HG02973 (cell line): ENCODE measurements at regions not wholly inside any gene's neighbourhood (a gene's known extent, or its start where the extent isn't known, plus 50 kb on each side); places are given as distances from the start of the nearest gene placed in this dataset.
"Not testable (repeated sequence)": the region's sequence is repeated elsewhere in the genome, so short reads cannot be mapped to it uniquely, and the experiment has no call there.

Source experiments
- ATAC-seq: cut with Tn5 transposase; IDR thresholded peaks from one replicate; pipeline ENCODE4 v1.9.1; 2021; ENCODE audit warnings: moderate library complexity; ENCODE audit not compliant: unreplicated experiment

DNA sequence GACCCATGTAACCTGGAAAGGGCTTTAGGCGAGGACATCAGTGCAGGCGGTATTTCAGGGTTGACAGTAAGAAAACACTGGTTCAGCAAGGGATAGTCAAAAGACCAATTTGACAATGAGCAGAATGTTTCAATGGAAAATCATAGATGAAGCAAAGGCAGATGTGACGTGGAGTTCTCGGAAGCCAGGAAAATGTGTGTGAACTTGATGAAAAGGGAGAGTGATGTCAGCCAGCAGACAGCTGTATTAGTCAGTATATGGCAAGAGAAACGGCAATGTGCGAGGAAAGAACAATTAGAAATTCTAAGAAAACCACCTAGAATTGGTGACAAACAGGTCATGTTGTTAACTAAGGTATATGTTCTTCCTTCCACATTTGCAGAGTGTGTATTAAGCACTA is 503.9 kb upstream of the DAB2 start:
- no peak for ATAC-seq

DNA sequence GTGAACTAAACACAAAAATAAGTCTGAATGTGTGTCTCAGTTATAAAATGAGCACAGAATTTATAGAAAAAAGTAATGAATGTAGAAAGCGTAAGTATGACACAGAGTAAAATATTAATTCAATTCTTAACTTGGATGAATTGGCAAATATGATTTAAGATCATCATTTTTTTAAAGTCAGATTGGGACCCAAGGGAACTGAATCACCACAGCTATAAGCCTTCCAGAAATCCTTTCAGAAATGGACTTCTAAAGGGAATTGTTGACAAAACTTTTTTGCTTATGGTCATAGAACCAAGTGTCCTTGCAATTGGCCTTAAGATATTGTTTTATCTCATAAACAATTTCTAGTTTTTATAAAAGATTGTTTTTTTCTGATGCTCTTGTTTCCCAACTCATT is 495.1 kb upstream of the DAB2 start:
- no peak for ATAC-seq

DNA sequence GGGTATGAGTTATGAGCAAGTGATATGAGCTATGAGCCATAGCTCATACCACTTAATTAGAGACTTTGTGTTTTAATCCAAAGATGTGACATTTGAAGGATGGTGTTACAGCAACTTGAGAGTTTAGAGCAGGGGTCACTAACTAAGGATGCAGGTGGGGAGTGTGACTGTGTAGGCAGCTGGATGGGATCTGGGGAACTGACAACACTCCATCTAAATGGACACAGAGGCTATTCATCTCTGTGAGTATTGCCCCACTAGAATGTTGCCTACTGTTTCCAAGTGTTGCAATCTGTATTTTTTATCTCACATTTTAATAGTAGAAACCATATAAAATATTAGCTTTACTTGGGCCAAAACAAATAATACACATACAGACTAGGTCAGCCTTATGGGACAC is 488.1 kb upstream of the DAB2 start:
- ATAC-seq, result no peak

DNA sequence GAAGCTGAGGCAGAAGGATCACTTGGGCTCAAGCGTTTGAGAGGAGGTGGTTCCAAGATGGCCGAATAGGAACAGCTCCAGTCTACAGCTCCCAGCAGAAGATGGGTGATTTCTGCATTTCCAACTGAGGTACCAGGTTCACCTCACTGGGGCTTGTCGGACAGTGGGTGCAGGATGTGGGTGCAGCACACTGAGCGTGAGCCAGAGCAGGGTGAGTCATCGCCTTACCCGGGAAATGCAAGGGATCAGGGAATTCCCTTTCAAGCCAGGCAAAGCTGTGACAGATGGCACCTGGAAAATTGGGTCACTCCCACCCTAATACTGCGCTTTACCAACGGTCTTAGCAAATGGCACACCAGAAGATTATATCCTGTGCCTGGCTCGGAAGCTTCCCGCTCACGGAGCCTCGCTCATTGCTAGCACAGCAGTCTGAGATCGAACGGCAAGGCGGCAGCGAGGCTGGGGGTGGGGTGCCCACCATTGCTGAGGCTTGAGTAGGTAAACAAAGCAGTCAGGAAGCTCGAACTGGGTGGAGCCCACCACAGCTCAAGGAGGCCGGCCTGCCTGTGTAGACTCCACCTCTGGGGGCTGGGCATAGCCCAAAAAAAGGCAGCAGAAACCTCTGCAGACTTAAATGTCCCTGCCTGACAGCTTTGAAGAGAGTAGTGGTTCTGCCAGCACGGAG is 482.6 kb upstream of the DAB2 start:
- ATAC-seq, result not testable (repeated sequence)

DNA sequence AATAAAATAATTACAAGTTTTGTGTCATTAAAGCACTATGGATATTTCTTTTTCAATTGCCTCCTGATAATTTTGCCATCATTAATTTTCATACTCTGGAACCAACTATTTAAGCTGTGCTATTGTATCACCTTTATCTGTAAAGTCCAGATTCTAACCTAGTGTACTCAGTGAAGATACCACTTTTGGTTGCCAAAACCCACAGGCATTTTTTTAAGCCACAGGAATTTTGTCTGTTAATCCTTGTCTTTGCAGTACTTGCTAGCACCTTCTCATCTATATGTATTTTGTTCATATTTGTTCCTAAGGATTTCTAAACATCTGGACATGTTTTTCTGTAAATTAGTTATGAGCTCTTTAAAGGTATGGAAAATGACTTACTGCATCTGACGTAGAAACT is 481.4 kb upstream of the DAB2 start:
- ATAC-seq, result no peak

DNA sequence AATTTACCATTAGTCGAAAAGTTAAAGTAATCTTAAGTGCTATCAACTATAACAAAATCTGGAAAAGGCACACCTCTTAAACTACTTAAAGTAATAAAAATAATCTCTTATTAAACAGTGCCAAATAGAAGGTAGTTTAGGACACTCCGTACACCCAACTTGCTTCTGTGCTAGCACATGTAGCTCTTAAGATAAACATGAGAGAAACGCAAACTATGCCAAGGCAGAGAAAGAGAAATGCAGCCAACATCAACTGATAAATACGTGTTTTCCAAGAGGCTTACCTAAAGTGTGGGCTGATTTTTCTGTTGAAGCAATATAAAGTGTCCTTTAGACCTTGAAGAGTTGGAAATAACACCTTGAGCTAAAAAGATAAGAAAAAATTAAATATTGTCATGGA is 480.6 kb upstream of the DAB2 start:
- no peak for ATAC-seq

DNA sequence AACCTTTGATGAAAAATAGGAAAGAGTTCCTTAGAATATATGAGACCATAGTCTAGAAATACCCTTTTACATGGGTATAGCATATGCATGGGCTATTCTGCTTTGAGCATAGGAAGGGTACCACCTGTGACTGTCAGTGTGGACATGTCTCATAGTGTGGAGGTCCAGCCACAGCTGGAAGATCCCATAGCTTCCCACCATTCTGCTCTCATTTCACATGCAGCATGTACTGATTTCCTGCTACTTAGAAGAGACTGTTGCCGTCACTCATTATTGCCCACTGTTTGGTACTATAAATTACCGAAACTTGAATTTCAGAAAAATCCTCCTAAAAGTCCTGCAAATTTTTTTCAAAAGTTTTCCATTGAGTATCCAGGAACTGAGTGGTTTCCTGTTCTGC is 477.8 kb upstream of the DAB2 start:
- no peak for ATAC-seq

DNA sequence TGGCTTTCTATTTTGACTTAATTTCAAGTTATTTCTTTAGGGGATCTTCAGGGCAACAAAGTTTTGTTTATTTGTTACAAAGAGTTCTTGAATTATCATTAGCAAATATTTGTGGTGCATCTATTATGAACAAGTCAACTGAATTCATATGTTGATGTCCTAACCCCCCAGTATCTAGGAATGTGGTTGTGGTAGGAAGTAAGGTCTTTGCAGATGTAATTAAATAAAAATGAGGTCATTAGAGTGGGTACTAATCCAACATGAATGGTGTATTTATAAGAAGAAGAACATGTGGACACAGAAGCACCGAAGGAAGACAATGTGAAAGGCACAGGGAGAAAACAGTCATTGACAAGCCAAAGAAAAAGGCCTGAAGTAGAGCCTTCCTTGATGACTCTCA is 474.0 kb upstream of the DAB2 start:
- no peak for ATAC-seq

DNA sequence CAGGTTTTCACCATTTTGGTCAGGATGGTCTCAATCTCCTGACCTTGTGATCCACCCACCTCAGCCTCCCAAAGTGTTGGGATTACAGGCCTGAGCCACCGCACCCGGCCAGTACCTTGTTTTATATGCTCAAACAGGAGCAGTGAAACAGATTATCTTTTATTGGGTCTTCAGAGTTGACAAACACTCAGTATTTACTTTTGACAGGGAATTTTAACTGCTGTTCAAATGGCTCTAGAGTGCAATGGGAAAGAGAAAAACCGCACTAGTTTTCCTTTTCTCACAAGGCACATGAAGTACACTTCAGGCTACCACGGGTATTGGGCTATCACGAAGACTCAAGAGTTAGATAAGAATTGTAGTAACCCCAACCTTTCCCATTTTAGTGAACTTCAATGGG is 471.9 kb upstream of the DAB2 start:
- no peak for ATAC-seq

DNA sequence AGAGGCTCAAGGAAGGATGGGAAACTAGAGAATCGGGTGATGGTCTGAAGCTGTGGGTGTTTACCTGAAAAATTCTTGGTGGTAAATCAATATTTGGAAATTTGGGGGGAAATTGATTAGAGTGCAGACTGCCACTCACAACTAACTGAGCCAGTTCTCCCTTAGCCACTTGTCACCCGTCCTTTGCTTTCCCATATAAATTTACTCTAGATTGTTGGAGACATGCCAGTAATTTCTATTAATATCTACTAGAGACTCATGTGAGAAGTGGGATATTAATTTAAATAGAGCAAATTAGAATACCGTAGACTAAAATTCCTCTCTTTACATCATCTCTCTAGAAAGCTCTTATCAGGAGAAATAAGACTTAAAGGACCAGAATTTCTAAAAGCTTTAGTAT is 471.3 kb upstream of the DAB2 start:
- ATAC-seq, result no peak

DNA sequence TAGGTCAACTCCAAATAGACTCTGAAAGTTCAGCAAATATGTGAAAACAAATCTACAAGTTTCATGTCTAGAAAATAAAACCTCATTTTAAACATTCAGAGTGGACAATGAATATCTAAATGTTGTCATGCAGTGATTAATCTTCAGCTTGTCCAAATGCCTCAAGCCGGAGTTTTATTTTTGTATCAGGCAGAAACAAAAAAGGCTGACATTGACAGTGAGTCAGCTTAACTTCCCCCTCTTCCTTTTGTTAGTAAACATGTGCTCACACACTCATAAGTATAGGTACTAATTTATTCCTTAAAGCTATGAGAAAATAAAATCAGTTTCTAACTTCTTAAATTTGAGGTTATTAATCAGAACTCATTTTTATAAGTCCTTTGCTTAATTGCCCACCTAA is 467.9 kb upstream of the DAB2 start:
- no peak for ATAC-seq

DNA sequence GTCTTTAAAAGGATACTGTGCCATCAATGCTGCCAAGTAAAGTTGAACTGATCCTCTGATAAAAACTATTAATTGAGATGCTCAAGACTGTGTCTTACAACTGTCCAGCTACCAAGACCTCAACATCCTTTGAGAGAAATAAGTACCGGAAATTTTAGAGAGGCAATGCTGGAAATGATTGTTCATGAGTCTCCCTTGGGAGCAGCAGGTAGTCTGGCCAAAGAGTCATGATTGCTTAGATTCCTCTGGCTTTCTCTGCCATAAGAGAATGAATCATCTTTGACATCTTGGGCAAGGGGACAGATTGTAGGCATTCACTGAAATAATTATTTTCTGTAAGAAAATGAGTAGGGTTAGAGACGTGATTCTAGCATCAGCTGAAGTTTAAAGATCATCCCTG is 466.6 kb upstream of the DAB2 start:
- no peak for ATAC-seq

DNA sequence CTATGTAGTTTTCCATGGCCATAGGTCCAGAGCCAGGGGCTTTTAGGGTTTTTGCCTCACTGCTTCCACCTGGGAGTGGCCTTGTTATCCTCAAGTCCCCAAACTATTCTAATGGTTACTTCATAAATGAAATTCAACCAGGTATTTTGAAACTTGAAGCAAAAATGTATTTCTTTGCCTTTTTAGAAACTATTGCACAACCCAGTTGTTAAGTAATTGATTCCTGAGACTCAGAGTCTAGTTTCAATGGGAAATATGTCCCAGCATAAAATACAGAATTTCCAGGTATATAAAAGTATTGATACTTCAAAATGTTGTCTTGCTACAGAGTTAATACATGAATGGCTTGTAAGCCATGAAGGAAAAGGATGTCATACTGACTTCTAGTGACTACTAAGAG is 456.2 kb upstream of the DAB2 start:
- ATAC-seq, result no peak

DNA sequence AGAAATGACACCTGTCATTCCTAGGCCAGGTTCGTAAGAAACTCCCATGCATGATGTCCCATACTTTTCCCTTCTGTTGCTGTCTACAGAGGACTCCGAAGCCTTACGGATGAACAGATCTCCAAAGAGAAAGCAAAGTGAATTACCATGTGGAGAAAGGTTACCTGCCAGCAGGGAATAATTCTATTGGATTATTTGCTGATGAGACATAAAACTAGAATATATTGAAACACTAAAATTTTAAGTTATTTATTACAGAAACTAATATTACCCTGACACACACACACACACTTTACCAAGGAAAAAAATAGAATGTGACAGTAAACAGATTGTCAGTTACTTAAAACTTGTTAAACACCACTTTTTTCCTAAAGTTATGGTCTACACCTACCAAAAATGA is 452.7 kb upstream of the DAB2 start:
- ATAC-seq, result no peak

DNA sequence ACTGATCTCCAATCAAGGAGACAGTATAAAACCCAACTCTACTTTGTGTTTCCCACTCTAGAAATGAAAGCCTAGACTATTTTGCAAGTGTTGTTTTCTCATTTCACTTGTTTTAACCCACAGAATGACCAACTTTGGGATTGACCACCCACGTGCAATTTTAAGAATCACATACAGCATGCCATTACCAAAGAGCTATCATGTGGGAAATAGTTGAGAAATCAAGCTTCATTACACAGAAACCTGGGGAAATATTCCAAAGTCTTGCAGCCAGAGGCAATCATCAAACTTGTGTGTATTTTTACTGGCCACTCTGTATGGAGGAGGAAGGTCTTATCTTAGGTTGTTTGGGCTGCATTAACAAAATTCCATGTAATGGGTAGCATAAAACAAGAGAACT is 451.4 kb upstream of the DAB2 start:
- no peak for ATAC-seq

DNA sequence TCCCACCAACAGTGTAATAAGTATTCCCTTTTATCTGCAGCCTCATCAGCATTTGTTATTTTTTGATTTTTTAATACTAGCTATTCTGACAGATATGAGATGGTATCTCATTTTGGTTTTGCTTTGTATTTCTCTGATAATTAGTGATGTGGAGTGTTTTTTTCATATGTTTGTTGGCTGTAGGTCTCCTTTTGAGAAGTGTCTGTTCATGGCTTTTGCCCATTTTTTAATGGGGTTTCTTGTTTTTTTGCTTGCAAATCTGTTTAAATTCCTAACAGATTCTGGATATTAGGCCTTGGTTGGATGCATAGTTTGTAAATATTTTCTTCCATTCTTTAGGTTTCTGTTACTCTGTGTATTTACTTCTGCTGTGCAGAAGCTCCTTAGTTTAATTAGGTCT is 445.4 kb upstream of the DAB2 start:
- ATAC-seq, result no peak

DNA sequence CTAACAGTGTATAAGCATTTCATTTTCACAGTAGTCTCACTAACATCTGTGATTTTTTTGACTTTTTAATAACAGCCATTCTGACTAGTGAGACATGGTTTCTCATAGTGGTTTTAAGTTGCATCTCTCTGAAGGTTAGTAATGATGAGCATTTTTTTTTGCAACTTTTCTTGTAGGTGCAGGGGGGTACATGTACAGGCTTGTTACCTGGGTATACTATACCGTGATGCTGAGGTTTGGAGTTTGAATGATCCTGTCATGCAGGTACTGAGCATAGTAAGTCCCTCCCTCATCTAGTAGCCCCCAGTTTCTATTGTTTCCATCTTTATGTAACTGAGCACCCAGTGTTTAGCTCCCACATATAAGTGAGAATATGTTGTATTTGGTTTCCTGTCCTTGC is 444.6 kb upstream of the DAB2 start:
- no peak for ATAC-seq

DNA sequence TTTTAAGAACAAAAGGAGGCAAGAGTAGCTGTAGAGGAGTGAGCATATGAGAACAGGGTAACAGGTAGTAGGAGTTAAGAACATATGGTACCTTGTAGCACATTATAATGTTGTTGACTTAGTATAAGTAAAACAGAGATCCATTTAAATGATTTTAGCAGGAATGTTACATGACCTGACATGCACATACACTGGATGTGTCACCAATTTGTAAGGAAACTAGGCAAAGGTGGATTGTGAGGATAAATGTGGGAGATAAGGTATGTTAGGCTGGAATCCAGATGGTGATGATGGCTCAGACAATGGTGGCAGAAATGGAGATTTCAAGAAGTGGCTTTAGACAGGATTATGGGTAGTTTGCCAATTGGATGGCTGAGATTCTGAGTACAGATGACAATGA is 443.1 kb upstream of the DAB2 start:
- ATAC-seq, result no peak

DNA sequence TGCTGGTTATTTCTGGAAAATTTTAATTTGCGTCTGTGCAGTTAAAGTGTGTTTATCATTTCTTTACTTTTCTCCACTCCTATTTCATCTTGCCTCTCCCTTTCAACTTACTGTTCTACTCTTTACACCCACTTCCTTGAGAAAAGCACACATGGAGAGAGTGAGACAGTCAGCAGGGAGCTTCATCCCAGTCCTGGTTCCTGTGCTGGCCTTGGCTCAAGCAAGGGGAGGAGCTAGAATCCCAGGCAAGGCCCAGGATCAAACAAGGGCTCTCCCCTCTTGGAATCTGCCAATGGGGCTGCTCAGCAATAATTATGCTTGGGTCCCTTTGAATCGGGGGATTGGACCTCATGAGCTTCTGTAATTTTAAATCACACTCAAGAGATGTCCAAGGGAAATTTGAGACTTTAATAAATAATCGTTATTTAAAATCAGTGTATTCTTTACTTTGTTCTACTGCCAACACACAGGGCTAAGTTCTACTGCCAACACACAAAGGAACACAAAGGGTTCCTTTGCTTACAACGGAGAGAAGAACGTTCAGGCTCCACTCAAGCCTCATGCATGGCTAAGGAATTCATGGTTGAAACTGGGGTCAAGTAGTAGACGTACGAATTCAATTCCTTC is 439.3 kb upstream of the DAB2 start:
- ATAC-seq, result no peak

DNA sequence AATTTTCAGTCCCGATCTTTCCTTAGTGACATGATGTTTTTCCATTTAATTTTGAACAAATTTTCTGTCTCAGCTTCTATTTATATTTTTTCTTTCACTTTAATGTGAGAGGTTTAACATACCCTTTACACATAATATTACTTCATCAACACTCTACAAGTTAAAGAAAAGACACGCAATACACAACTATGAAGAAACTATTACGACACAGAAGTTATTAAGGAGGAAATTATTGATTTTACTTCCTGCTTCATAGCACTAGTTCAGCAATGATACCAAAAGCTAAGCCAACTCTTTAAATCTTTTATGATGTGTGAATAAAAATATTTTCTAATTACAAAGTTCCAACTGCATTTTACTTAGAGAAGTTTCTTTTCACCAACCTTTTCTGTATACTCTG is 432.3 kb upstream of the DAB2 start:
- ATAC-seq, result no peak

DNA sequence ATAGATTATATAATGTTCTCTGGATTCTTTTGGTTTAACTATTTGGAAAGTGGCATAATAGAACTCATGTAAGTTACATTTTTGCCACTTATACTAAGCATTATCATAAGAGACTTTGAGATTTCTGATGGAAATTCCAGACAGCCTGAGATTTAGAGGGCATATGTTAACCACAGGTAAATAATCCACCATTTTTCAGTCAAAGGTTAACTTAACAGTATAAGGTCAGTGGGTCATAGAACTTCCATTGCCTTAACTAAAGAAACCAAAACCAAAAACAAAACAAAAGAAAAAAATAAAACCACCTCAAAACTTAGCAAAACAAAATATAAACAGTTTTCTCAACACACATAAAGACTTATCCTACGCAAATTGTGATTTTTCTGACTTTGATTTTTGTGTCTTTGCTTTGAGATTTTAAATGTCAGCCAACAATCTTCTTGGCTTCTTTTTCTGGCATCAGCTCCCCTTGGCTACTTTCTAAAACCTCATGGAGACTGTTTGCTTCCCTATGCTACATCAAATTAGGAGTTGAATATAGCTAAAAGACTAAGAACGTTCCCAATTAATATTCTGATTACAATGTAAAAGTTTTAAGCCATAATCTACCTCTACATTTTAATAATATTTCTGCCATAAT is 430.1 kb upstream of the DAB2 start:
- no peak for ATAC-seq

DNA sequence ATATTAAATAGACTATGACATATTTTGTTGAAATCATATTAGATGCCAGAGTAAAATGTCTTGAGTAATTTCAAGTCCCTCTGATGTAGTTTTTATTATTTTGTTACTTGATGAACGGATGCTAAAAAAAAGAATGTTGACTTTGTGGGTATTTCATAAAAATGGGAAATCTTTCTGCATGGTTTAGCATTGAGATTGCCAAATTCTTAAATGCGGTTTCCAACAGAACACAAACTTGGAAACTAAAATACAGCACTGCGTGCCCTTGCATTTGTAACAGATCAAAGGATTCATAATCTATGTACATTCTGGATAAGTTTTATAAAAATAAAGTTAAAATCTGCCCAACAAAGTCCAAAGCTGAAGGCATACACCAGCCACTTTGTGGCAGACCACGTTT is 425.5 kb upstream of the DAB2 start:
- no peak for ATAC-seq

DNA sequence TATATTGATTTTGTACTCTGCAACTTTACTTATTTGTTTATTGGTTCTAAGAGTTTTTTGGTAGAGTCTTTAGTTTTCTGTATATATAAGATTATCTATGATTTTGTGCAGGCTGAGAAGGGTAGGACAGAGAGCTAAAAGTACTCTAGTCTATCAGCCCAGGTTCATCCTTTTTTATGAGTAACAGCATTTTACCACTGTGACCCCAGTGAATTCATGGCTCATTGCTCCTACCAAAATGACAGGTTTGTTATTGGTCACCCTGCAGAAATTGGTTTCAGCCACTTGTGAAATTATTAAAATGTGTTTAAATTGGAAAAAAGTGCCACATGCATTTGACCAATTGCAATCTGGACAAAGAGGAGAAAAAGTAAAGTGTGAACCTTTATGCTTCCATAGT is 421.4 kb upstream of the DAB2 start:
- no peak for ATAC-seq
